GM12873 (cell line): ENCODE measurements at regions not wholly inside any gene's neighbourhood (a gene's known extent, or its start where the extent isn't known, plus 50 kb on each side); places are given as distances from the start of the nearest gene placed in this dataset.

Source experiments
- TF ChIP-seq, protein P1 (sequence below): IDR thresholded peaks from 2 replicates; pipeline ENCODE4 v1.5.1; 2012; ENCODE audit warnings: low read depth, mild to moderate bottlenecking, moderate library complexity, low read length, control low read depth; ENCODE audit not compliant: insufficient read depth; ENCODE audit errors: missing control alignments

GRCh38 chr1:187490266-187490665 lies 661.5 kb downstream of the PLA2G4A start:
- TF ChIP-seq, protein P1, sequence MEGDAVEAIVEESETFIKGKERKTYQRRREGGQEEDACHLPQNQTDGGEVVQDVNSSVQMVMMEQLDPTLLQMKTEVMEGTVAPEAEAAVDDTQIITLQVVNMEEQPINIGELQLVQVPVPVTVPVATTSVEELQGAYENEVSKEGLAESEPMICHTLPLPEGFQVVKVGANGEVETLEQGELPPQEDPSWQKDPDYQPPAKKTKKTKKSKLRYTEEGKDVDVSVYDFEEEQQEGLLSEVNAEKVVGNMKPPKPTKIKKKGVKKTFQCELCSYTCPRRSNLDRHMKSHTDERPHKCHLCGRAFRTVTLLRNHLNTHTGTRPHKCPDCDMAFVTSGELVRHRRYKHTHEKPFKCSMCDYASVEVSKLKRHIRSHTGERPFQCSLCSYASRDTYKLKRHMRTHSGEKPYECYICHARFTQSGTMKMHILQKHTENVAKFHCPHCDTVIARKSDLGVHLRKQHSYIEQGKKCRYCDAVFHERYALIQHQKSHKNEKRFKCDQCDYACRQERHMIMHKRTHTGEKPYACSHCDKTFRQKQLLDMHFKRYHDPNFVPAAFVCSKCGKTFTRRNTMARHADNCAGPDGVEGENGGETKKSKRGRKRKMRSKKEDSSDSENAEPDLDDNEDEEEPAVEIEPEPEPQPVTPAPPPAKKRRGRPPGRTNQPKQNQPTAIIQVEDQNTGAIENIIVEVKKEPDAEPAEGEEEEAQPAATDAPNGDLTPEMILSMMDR = no peak

DNA sequence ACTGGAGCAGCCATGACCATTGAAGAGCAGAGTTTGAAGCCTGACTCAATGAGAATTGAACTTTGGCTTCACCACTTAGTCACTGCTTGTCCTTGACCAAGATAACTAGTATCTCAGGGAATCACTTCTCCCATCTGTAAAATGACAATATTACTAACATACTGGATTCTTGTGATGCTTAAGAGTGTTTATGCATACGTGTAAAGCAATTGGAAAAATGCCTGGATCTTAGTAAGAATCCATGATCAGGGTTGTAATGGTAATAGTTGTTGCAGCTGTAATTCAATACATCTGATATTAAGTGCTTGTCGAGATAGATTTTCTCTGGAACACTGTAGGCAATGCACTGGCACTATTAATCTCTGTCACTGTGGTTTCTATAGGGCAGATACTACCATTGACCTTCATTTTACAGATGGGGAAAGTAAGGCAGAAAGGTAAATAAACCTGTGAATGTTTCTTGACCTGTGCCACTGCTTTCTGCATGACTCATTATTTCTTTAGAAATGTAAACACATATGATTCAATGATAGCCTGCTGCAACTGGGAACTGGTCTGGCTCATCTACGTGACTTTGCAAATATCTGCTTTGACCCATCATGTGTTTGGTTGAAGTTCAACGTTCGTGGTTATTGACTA lies 662.5 kb downstream of the PLA2G4A start:
- TF ChIP-seq, protein P1 = no peak

- TF ChIP-seq, protein P1 = no peak
Observed at GRCh38 chr1:187498028-187498427, 669.3 kb downstream of the PLA2G4A start.

GRCh38 chr1:187504779-187505178 lies 676.0 kb downstream of the PLA2G4A start:
- TF ChIP-seq, protein P1 = no peak

- TF ChIP-seq, protein P1 = no peak
Observed at GRCh38 chr1:187509091-187509490, 680.3 kb downstream of the PLA2G4A start.

GRCh38 chr1:187513190-187513589 lies 684.4 kb downstream of the PLA2G4A start:
- TF ChIP-seq, protein P1 = no peak

GRCh38 chr1:187514110-187514509 lies 685.4 kb downstream of the PLA2G4A start:
- TF ChIP-seq, protein P1 = no peak
